ENCODE measurements at regions not wholly inside any gene's neighbourhood (a gene's known extent, or its start where the extent isn't known, plus 50 kb on each side); places are given as distances from the start of the nearest gene placed in this dataset.
A peak's percentile ranks its signal among the peaks of the same experiment; 100 is the strongest.

DNA sequence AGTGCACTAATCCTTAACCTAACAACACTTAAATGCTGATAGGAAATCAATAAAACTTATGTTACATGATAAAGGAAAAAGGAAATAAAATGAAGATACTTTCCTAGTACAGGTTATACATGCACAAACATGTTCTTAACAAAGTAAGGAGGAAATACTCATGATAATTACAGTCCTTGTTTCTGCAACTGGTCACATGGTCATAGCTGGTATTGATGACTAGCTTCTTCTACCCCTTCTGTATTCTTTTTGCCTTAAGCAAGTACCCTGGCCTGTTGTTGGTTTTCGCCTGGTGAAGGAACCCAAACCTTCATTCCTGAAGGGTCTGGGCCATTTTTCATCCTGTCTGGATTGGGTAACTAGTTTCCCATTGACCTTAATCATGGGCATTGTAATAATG lies 93.7 kb upstream of the FBN2 start:
- H3K4me1 ChIP-seq (ENCODE audit: control insufficient read depth, insufficient read depth, low read length), result no peaks in the 10 kb centered on the region
- no peaks in the 10 kb centered on the region for H3K27me3 ChIP-seq (ENCODE audit: control insufficient read depth, insufficient read depth, low read length)
- no peak for DNase-seq
- H3K9me3 ChIP-seq (replicated peaks; ENCODE audit: control insufficient read depth, low read depth, low read length), result no peaks in the 10 kb centered on the region
- no peaks in the 10 kb centered on the region for H3K36me3 ChIP-seq (ENCODE audit: control insufficient read depth, insufficient read depth, low read length)
- no peak overlapping the region for H3K4me3 ChIP-seq (ENCODE audit: low read length)
- WGBS (ENCODE audit: insufficient coverage), result no CpG with 5 or more reads among the region's 1 CpG
- H3K27ac ChIP-seq (ENCODE audit: low read length), result no peak overlapping the region

DNA sequence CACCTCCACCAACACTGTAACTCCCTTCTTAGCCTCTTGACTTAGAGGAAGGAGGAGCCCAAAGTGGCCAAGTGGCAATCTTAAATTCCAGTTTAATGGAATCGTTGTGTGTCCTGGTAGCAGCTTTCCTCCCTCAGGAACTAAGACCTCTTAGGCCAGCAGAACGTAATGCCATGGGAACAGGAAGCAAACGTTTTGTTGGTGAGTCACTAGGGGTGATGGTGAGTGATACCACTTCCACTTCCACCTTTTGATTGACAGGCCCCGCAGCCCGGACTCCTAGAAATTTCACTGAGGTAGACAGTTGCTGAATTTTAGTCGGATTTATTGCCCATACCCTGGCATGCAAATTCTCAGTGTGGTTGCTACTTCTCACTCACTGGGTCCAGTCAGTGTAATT lies 94.2 kb upstream of the FBN2 start:
- Histone ChIP-seq H3K4me3 (ENCODE audit: low read length) (no peak overlapping the region), H3K27me3 (ENCODE audit: control insufficient read depth, insufficient read depth, low read length) (no peaks in the 10 kb centered on the region), H3K9me3 (replicated peaks; ENCODE audit: control insufficient read depth, low read depth, low read length) (no peaks in the 10 kb centered on the region), H3K4me1 (ENCODE audit: control insufficient read depth, insufficient read depth, low read length) (no peaks in the 10 kb centered on the region), H3K36me3 (ENCODE audit: control insufficient read depth, insufficient read depth, low read length) (no peaks in the 10 kb centered on the region), H3K27ac (ENCODE audit: low read length) (no peak overlapping the region)
- no peak for DNase-seq
- WGBS (ENCODE audit: insufficient coverage), result no CpG with 5 or more reads among the region's 6 CpGs

GRCh38 chr5:128633901-128634300 lies 95.9 kb upstream of the FBN2 start:
- Histone ChIP-seq H3K36me3 (ENCODE audit: control insufficient read depth, insufficient read depth, low read length) (no peaks in the 10 kb centered on the region), H3K27me3 (ENCODE audit: control insufficient read depth, insufficient read depth, low read length) (no peaks in the 10 kb centered on the region), H3K4me3 (ENCODE audit: low read length) (no peak overlapping the region), H3K27ac (ENCODE audit: low read length) (no peak overlapping the region), H3K9me3 (replicated peaks; ENCODE audit: control insufficient read depth, low read depth, low read length) (no peaks in the 10 kb centered on the region), H3K4me1 (ENCODE audit: control insufficient read depth, insufficient read depth, low read length) (no peaks in the 10 kb centered on the region)
- no peak for DNase-seq
- 100% methylated on average over 1 of the region's 3 CpGs for WGBS (ENCODE audit: insufficient coverage)

DNA sequence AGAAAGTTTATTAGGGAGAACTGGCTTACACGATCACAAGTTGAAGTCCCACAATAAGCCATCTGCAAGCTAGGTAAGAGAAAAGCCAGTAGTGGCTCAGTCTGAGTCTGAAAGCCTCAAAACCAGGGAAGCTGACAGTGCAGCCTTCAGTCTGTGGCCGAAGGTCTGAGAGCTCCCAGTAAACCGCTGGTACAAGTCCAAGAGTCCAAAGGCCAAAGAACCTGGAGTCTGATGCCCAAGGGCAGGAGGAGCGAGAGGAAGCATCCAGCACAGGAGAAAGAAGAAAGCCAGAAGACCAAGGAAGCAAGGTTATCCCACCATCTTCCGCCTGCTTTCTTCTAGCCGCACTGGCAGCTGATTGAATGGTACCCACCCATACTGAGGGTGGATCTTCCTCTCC lies 97.3 kb upstream of the FBN2 start:
- H3K27ac ChIP-seq (ENCODE audit: low read length), result no peak overlapping the region
- H3K27me3 ChIP-seq (ENCODE audit: control insufficient read depth, insufficient read depth, low read length), result no peaks in the 10 kb centered on the region
- no peaks in the 10 kb centered on the region for H3K36me3 ChIP-seq (ENCODE audit: control insufficient read depth, insufficient read depth, low read length)
- H3K4me3 ChIP-seq (ENCODE audit: low read length), result no peak overlapping the region
- no peaks in the 10 kb centered on the region for H3K9me3 ChIP-seq (replicated peaks; ENCODE audit: control insufficient read depth, low read depth, low read length)
- no peaks in the 10 kb centered on the region for H3K4me1 ChIP-seq (ENCODE audit: control insufficient read depth, insufficient read depth, low read length)
- WGBS (ENCODE audit: insufficient coverage), result 95% methylated on average over 6 of the region's 6 CpGs
- no peak for DNase-seq

DNA sequence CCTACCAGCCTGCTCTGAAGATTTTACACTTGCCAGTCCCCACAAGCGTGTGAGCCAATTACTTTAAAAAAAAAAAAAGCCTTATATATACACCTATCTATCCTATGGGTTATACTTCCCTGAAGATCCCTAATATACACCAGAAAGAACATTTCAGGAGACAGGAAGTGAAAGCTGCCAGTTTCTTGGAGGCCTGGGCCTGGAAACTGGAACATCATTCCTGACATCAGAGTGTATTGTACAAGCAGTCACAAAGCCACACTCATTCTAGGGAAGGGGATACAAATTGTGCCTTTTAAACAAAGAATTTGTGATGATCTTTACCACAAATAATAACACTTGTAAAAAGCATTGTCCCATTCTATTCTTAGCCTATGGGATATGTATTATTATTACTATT lies 98.3 kb upstream of the FBN2 start:
- no peaks in the 10 kb centered on the region for H3K4me1 ChIP-seq (ENCODE audit: control insufficient read depth, insufficient read depth, low read length)
- no peaks in the 10 kb centered on the region for H3K36me3 ChIP-seq (ENCODE audit: control insufficient read depth, insufficient read depth, low read length)
- no peak overlapping the region for H3K4me3 ChIP-seq (ENCODE audit: low read length)
- H3K27me3 ChIP-seq (ENCODE audit: control insufficient read depth, insufficient read depth, low read length), result no peaks in the 10 kb centered on the region
- peak; percentile 49 for DNase-seq
- H3K9me3 ChIP-seq (replicated peaks; ENCODE audit: control insufficient read depth, low read depth, low read length), result no peaks in the 10 kb centered on the region
- no peak overlapping the region for H3K27ac ChIP-seq (ENCODE audit: low read length)
- WGBS (ENCODE audit: insufficient coverage), result 100% methylated on average over 1 of the region's 1 CpG

GRCh38 chr5:128637031-128637430 lies 99.0 kb upstream of the FBN2 start:
- Histone ChIP-seq H3K36me3 (ENCODE audit: control insufficient read depth, insufficient read depth, low read length) (no peaks in the 10 kb centered on the region), H3K4me1 (ENCODE audit: control insufficient read depth, insufficient read depth, low read length) (no peaks in the 10 kb centered on the region), H3K4me3 (ENCODE audit: low read length) (no peak overlapping the region), H3K9me3 (replicated peaks; ENCODE audit: control insufficient read depth, low read depth, low read length) (no peaks in the 10 kb centered on the region), H3K27ac (ENCODE audit: low read length) (peak overlapping the region; percentile 24), H3K27me3 (ENCODE audit: control insufficient read depth, insufficient read depth, low read length) (no peaks in the 10 kb centered on the region)
- peak; percentile 62 for DNase-seq
- WGBS (ENCODE audit: insufficient coverage), result 60% methylated on average over 2 of the region's 4 CpGs

GRCh38 chr5:128641861-128642260 lies 103.8 kb upstream of the FBN2 start:
- Histone ChIP-seq H3K27ac (ENCODE audit: low read length) (no peak overlapping the region), H3K27me3 (ENCODE audit: control insufficient read depth, insufficient read depth, low read length) (no peaks in the 10 kb centered on the region), H3K9me3 (replicated peaks; ENCODE audit: control insufficient read depth, low read depth, low read length) (no peaks in the 10 kb centered on the region), H3K4me1 (ENCODE audit: control insufficient read depth, insufficient read depth, low read length) (no peaks in the 10 kb centered on the region), H3K4me3 (ENCODE audit: low read length) (no peak overlapping the region), H3K36me3 (ENCODE audit: control insufficient read depth, insufficient read depth, low read length) (no peaks in the 10 kb centered on the region)
- DNase-seq, result no peak
- no CpG with 5 or more reads among the region's 1 CpG for WGBS (ENCODE audit: insufficient coverage)

DNA sequence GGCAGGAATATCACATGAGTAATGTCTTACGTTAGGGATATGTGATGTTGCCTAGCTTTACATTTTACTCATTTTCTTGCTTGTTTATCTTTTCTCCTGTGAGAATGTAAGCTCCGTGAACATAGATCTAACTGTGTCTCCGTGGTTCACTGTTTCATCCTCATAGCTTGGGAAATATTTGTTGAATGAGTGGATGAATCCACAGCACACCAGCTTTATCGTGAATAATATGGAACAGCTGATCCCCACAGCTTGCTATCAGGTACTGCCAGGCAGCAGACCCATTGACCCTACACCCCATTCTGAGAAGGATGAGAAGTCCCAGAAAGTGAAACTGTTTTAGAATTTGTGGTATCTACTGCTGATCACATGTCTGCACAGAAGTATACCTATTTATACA lies 106.8 kb upstream of the FBN2 start:
- Histone ChIP-seq H3K4me3 (ENCODE audit: low read length) (no peak overlapping the region), H3K27me3 (ENCODE audit: control insufficient read depth, insufficient read depth, low read length) (no peaks in the 10 kb centered on the region), H3K36me3 (ENCODE audit: control insufficient read depth, insufficient read depth, low read length) (no peaks in the 10 kb centered on the region), H3K9me3 (replicated peaks; ENCODE audit: control insufficient read depth, low read depth, low read length) (no peaks in the 10 kb centered on the region), H3K4me1 (ENCODE audit: control insufficient read depth, insufficient read depth, low read length) (no peaks in the 10 kb centered on the region), H3K27ac (ENCODE audit: low read length) (no peak overlapping the region)
- DNase-seq, result no peak
- WGBS (ENCODE audit: insufficient coverage), result no CpG with 5 or more reads among the region's 4 CpGs

GRCh38 chr5:128645581-128645980 lies 107.5 kb upstream of the FBN2 start:
- DNase-seq, result no peak
- Histone ChIP-seq H3K4me3 (ENCODE audit: low read length) (no peak overlapping the region), H3K9me3 (replicated peaks; ENCODE audit: control insufficient read depth, low read depth, low read length) (no peaks in the 10 kb centered on the region), H3K27ac (ENCODE audit: low read length) (no peak overlapping the region), H3K27me3 (ENCODE audit: control insufficient read depth, insufficient read depth, low read length) (no peaks in the 10 kb centered on the region), H3K4me1 (ENCODE audit: control insufficient read depth, insufficient read depth, low read length) (no peaks in the 10 kb centered on the region), H3K36me3 (ENCODE audit: control insufficient read depth, insufficient read depth, low read length) (no peaks in the 10 kb centered on the region)
- whole genome bisulfite sequencing (ENCODE audit: insufficient coverage), result no CpG with 5 or more reads among the region's 1 CpG

GRCh38 chr5:128646176-128646575 lies 108.1 kb upstream of the FBN2 start:
- Histone ChIP-seq H3K4me1 (ENCODE audit: control insufficient read depth, insufficient read depth, low read length) (no peaks in the 10 kb centered on the region), H3K36me3 (ENCODE audit: control insufficient read depth, insufficient read depth, low read length) (no peaks in the 10 kb centered on the region), H3K9me3 (replicated peaks; ENCODE audit: control insufficient read depth, low read depth, low read length) (no peaks in the 10 kb centered on the region), H3K27ac (ENCODE audit: low read length) (no peak overlapping the region), H3K4me3 (ENCODE audit: low read length) (no peak overlapping the region), H3K27me3 (ENCODE audit: control insufficient read depth, insufficient read depth, low read length) (no peaks in the 10 kb centered on the region)
- WGBS (ENCODE audit: insufficient coverage), result no CpG with 5 or more reads among the region's 2 CpGs
- DNase-seq, result no peak

DNA sequence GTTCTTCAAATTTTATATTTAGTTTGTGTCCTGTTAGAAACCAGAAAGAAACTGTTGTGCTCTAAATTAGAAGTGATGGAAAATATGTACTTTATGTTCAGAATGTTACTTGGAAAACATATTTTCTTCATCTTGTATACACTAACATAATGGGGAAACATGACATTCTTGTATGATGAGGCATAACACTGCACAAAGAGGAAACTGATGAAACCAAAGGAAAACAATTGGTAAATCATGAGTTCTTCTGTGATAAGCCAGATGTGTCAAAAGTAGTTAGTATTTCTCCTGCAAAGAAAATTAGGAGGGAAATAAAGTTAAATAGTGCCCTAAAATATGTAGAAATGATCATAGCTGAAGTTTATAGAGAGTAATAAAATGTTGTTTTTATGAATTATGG lies 111.1 kb upstream of the FBN2 start:
- no peak for DNase-seq
- Histone ChIP-seq H3K9me3 (replicated peaks; ENCODE audit: control insufficient read depth, low read depth, low read length) (no peaks in the 10 kb centered on the region), H3K4me3 (ENCODE audit: low read length) (no peak overlapping the region), H3K27me3 (ENCODE audit: control insufficient read depth, insufficient read depth, low read length) (no peaks in the 10 kb centered on the region), H3K36me3 (ENCODE audit: control insufficient read depth, insufficient read depth, low read length) (no peaks in the 10 kb centered on the region), H3K27ac (ENCODE audit: low read length) (no peak overlapping the region), H3K4me1 (ENCODE audit: control insufficient read depth, insufficient read depth, low read length) (no peaks in the 10 kb centered on the region)

Measured in muscle of leg (tissue), 3 donors.